Suprapubic skin (tissue), 4 donors: ENCODE measurements at regions not wholly inside any gene's neighbourhood (a gene's known extent, or its start where the extent isn't known, plus 50 kb on each side); places are given as distances from the start of the nearest gene placed in this dataset.
A peak's percentile ranks its signal among the peaks of the same experiment; 100 is the strongest.

ENCODE experiments used
- DNase-seq, 2 donors: peaks; one replicate each; pipeline ENCODE4 v3.0.0-alpha.2; 2019; ENCODE audit warnings: low spot score in 2 of 2
- H3K27ac ChIP-seq: fragments of 200-600 bp; sonication (generic); one replicate; pipeline ENCODE4 v1.5.1; 2019
- H3K27me3 ChIP-seq: fragments of 200-600 bp; sonication (generic); one replicate; pipeline ENCODE4 v1.5.1; 2019
- H3K36me3 ChIP-seq: fragments of 200-600 bp; sonication (generic); one replicate; pipeline ENCODE4 v1.5.1; 2019
- H3K4me1 ChIP-seq: fragments of 200-600 bp; sonication (generic); one replicate; pipeline ENCODE4 v1.5.1; 2019
- H3K4me3 ChIP-seq: fragments of 200-600 bp; sonication (generic); one replicate; pipeline ENCODE4 v1.5.1; 2019; ENCODE audit warnings: mild to moderate bottlenecking
- H3K9me3 ChIP-seq: fragments of 200-600 bp; sonication (generic); one replicate; pipeline ENCODE4 v1.5.1; 2019
- CTCF ChIP-seq, 2 donors: fragments of 200-600 bp in 1 of 2; fragments of 450-650 bp in 1 of 2; sonication (generic) in 1 of 2; IDR thresholded peaks; one replicate each; pipeline ENCODE4 v1.5.1; 2016 to 2019; ENCODE audit warnings: antibody characterized with exemption in 2 of 2, mild to moderate bottlenecking in 1 of 2, moderate library complexity in 1 of 2
- EP300 ChIP-seq: sonication (generic); formaldehyde crosslinking; IDR thresholded peaks from one replicate; pipeline ENCODE4 v1.6.1; 2017; ENCODE audit warnings: antibody characterized with exemption
- POLR2A ChIP-seq, 2 donors: fragments of 450-650 bp; IDR thresholded peaks; one replicate each; pipeline ENCODE4 v1.6.1; 2017; ENCODE audit warnings: antibody characterized with exemption in 2 of 2, mild to moderate bottlenecking in 2 of 2, moderate library complexity in 2 of 2
- POLR2AphosphoS5 ChIP-seq, 3 donors: sonication (generic); formaldehyde crosslinking; IDR thresholded peaks; one replicate each; pipeline ENCODE4 v1.6.1; 2017; ENCODE audit warnings: antibody characterized with exemption in 3 of 3
- WGBS: methylation state at CpG from one replicate; pipeline ENCODE4 v1.1.5; 2018; 5-methylcytosine and 5-hydroxymethylcytosine counted together

GRCh38 chr2:172210599-172210998 is 107.9 kb upstream of the DLX2 start:
- no peaks in the 10 kb centered on the region for H3K27me3 ChIP-seq
- no peak overlapping the region for H3K4me3 ChIP-seq
- DNase-seq = no peak
- H3K27ac ChIP-seq = no peak overlapping the region
- H3K36me3 ChIP-seq = no peaks in the 10 kb centered on the region
- H3K4me1 ChIP-seq = peaks cover 22% of the 10 kb centered on the region
- H3K9me3 ChIP-seq = no peaks in the 10 kb centered on the region
- TF ChIP-seq EP300 = no peak
- TF ChIP-seq CTCF (IDR thresholded peaks at IDR 0.05) = no peak
- TF ChIP-seq POLR2A (IDR thresholded peaks at IDR 0.05) = no peak
- no peak for TF ChIP-seq POLR2AphosphoS5 (IDR thresholded peaks at IDR 0.05)

DNA sequence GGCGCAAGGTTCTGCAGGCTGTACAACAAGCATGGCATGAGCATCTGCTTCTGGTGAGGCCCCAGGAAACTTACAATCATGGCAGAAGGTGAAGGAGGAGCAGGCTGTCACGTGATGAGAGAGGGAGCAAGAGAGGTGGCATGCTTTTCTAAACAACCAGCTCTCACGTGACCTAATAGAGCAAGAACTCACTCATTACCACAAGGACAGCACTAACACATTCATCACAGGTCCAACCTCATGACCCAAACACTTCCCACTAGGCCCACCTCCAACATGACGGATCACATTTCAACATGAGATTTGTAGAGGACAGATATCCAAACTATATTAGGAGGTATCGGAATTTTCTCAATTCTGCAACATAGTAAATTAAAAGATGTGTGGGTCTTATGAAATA is 108.8 kb upstream of the DLX2 start:
- Histone ChIP-seq H3K27me3 (no peaks in the 10 kb centered on the region), H3K9me3 (no peaks in the 10 kb centered on the region), H3K4me1 (peaks cover 30% of the 10 kb centered on the region), H3K4me3 (no peak overlapping the region), H3K27ac (no peak overlapping the region), H3K36me3 (no peaks in the 10 kb centered on the region)
- DNase-seq = no peak
- TF ChIP-seq CTCF (IDR thresholded peaks at IDR 0.05) = no peak
- no peak for TF ChIP-seq POLR2A (IDR thresholded peaks at IDR 0.05)
- TF ChIP-seq POLR2AphosphoS5 (IDR thresholded peaks at IDR 0.05) = no peak
- no peak for TF ChIP-seq EP300
- 84% methylated on average over 5 of the region's 5 CpGs for WGBS

DNA sequence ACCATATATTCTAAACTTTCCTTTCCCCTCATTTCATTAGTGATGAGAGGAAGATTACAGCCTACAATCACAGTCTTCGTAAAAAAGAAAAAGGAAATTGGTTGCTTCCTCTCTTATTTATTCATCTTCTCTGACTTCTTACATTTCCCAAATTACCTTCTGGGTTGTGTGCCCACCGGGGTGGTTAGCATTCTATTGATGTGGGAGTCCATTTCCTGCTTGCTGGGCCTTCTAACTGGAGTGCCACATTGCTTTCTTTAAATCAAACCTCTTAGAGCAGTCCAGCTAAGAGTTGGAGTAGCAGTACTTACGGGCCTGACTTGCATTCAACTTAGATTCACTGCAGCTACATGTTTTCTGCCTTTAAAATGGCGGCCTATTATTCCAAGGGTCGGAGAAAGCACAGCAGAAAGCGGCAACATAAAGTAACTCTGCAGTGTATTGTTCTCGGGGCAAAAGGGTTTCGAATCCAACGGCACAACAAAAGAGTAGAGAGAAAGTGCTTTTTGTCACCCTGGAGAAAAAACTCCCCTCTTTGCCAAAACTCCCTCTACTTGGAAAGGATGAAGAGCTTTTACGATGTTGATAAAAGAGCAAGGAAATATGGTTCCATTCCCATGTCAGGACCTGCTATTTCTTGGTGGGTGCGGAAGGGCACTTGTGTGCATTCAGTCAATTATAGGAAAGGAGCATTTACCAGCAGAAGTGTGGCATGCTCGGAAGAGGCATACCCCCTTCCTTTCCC is 110.6 kb upstream of the DLX2 start:
- 86% methylated on average over 12 of the region's 12 CpGs for WGBS
- peak overlapping the region; percentile 56 for H3K27ac ChIP-seq

DNA sequence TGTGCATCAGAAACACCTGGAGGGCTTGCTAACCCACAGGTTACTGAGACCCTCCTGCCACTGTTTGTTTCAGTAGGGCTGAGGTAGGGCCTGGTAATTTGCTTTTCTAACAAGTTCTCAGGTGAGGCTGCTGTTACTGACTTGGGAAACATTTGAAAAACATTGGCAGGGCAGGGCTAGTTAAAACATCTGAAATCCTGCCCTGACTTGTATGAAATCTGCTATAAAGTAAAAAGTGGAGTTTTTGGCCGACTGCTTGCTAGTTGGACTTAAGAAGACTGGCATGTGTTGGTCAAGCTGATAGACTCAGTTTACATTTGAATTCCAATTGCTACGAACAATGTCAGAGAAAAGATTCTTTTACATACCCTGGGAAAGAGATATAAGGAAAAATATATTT is 111.6 kb upstream of the DLX2 start:
- TF ChIP-seq EP300 (no peak), CTCF (IDR thresholded peaks at IDR 0.05) (no peak), POLR2A (IDR thresholded peaks at IDR 0.05) (no peak), POLR2AphosphoS5 (IDR thresholded peaks at IDR 0.05) (no peak)
- H3K27ac ChIP-seq = peak overlapping the region; percentile 56

More for the DNA sequence above, 110.6 kb upstream of the DLX2 start:
- Histone ChIP-seq H3K9me3 (no peaks in the 10 kb centered on the region), H3K4me1 (peaks cover 38% of the 10 kb centered on the region), H3K36me3 (no peaks in the 10 kb centered on the region), H3K27me3 (no peaks in the 10 kb centered on the region), H3K4me3 (no peak overlapping the region)
- DNase-seq = no peak
- TF ChIP-seq EP300 (no peak), POLR2A (IDR thresholded peaks at IDR 0.05) (no peak), POLR2AphosphoS5 (IDR thresholded peaks at IDR 0.05) (no peak), CTCF (IDR thresholded peaks at IDR 0.05) (no peak)

GRCh38 chr2:172215172-172215935 is 112.7 kb upstream of the DLX2 start:
- Histone ChIP-seq H3K27ac (peak overlapping the region; percentile 68), H3K4me1 (peaks cover 38% of the 10 kb centered on the region), H3K9me3 (no peaks in the 10 kb centered on the region), H3K27me3 (no peaks in the 10 kb centered on the region), H3K36me3 (no peaks in the 10 kb centered on the region), H3K4me3 (no peak overlapping the region)
- DNase-seq = no peak
- TF ChIP-seq POLR2A (IDR thresholded peaks at IDR 0.05) (no peak), POLR2AphosphoS5 (IDR thresholded peaks at IDR 0.05) (no peak), EP300 (no peak), CTCF (IDR thresholded peaks at IDR 0.05) (no peak)
- 53% methylated on average over 15 of the region's 15 CpGs for WGBS

More for the DNA sequence above, 111.6 kb upstream of the DLX2 start:
- no peaks in the 10 kb centered on the region for H3K9me3 ChIP-seq
- no peaks in the 10 kb centered on the region for H3K27me3 ChIP-seq
- 73% methylated on average over 2 of the region's 2 CpGs for WGBS
- no peak overlapping the region for H3K4me3 ChIP-seq
- peaks cover 38% of the 10 kb centered on the region for H3K4me1 ChIP-seq
- no peaks in the 10 kb centered on the region for H3K36me3 ChIP-seq
- no peak for DNase-seq
